ENCODE measurements at regions not wholly inside any gene's neighbourhood (a gene's known extent, or its start where the extent isn't known, plus 50 kb on each side); places are given as distances from the start of the nearest gene placed in this dataset.
"Not testable (repeated sequence)": the region's sequence is repeated elsewhere in the genome, so short reads cannot be mapped to it uniquely, and the experiment has no call there.

- DNase-seq (ENCODE audit: low spot score), result not testable (repeated sequence)
Observed at GRCh38 chr13:46466074-46466473, 79.0 kb upstream of the RUBCNL start.

GRCh38 chr13:46463719-46464118, 76.7 kb upstream of the RUBCNL start:
- DNase-seq (ENCODE audit: low spot score), result no peak

GRCh38 chr13:46460223-46460622, 73.2 kb upstream of the RUBCNL start:
- not testable (repeated sequence) for DNase-seq (ENCODE audit: low spot score)

- not testable (repeated sequence) for DNase-seq (ENCODE audit: low spot score)
Observed at GRCh38 chr13:46457255-46457654, 70.2 kb upstream of the RUBCNL start.

- peak; percentile 15 for DNase-seq (ENCODE audit: low spot score)
Observed at GRCh38 chr13:46455924-46456323, 68.9 kb upstream of the RUBCNL start.

- DNase-seq (ENCODE audit: low spot score), result not testable (repeated sequence)
Observed at GRCh38 chr13:46451145-46451544, 64.1 kb upstream of the RUBCNL start.

- DNase-seq (ENCODE audit: low spot score), result not testable (repeated sequence)
Observed at GRCh38 chr13:46449949-46450348, 62.9 kb upstream of the RUBCNL start.

GRCh38 chr13:46448148-46448547, 61.1 kb upstream of the RUBCNL start:
- DNase-seq (ENCODE audit: low spot score), result not testable (repeated sequence)

GRCh38 chr13:46437808-46438404, 50.9 kb upstream of the RUBCNL start:
- not testable (repeated sequence) for DNase-seq (ENCODE audit: low spot score)
